GM12891 (cell line): ENCODE measurements at regions not wholly inside any gene's neighbourhood (a gene's known extent, or its start where the extent isn't known, plus 50 kb on each side); places are given as distances from the start of the nearest gene placed in this dataset.

ENCODE experiments used
- POLR2A ChIP-seq: IDR thresholded peaks from 2 replicates; pipeline ENCODE4 v1.6.1; 2011; ENCODE audit warnings: low read depth, low read length, control low read depth
- POLR2AphosphoS5 ChIP-seq: IDR thresholded peaks from 2 replicates; pipeline ENCODE4 v1.6.1; 2011; ENCODE audit warnings: low read depth, low read length, control low read depth
- POU2F2 ChIP-seq: IDR thresholded peaks from 2 replicates; pipeline ENCODE4 v1.6.1; 2011; ENCODE audit warnings: low read depth, mild to moderate bottlenecking, control low read depth, low read length, moderate library complexity
- SPI1 ChIP-seq: IDR thresholded peaks from 2 replicates; pipeline ENCODE4 v1.6.1; 2011; ENCODE audit warnings: low read depth, low read length, control low read depth
- TAF1 ChIP-seq: IDR thresholded peaks from 2 replicates; pipeline ENCODE4 v1.6.1; 2011; ENCODE audit warnings: low read depth, low read length, control low read depth

DNA sequence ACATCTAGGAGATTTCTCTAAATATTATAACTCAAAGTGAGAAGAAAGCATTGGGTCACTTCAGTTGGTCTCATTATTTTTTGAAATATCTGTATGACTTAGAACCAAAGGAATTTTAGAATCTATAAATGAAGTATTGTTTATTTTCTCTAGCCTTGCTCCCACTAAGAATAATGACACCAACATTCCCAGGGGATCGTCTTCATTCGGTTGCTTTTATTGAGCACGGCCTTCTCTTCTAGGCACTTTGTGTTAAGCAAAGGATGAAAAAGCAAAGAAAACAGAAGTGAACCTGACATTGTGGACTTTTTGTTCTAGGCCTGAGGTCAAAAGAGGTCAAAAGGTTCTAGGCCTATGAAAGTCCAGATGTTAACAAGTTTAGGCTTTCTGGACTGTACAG, 231.9 kb downstream of the GALR1 start:
- no peak for TF ChIP-seq POLR2A
- no peak for TF ChIP-seq POLR2AphosphoS5
- no peak for TF ChIP-seq TAF1
- no peak for TF ChIP-seq SPI1
- TF ChIP-seq POU2F2, result no peak
